HS-27A (cell line): ENCODE measurements at regions not wholly inside any gene's neighbourhood (a gene's known extent, or its start where the extent isn't known, plus 50 kb on each side); places are given as distances from the start of the nearest gene placed in this dataset.
"Not testable (repeated sequence)": the region's sequence is repeated elsewhere in the genome, so short reads cannot be mapped to it uniquely, and the experiment has no call there.

Experiments
- DNase-seq: peaks from one replicate; pipeline ENCODE4 v3.0.0-alpha.2; 2012; ENCODE audit warnings: low read depth, missing footprints

DNA sequence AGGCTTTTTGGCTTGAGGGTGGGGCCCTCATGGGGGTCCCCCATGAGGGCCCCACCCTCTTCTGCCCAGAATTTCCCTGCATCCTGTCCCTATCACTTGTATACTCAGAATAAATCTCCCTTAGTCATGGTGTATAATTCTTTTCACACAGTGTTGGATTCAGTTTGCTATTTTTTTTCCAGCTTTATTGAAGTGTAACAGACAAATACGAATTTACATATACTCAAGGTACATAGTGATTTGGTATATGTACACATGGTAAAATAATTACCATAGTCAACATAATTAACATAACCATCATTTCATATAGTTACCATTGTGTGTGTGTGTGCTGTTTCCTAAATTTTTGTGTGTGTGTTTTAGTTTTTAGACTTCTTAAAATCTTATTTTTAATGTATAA is 289.4 kb downstream of the CNTNAP3B start:
- not testable (repeated sequence) for DNase-seq

DNA sequence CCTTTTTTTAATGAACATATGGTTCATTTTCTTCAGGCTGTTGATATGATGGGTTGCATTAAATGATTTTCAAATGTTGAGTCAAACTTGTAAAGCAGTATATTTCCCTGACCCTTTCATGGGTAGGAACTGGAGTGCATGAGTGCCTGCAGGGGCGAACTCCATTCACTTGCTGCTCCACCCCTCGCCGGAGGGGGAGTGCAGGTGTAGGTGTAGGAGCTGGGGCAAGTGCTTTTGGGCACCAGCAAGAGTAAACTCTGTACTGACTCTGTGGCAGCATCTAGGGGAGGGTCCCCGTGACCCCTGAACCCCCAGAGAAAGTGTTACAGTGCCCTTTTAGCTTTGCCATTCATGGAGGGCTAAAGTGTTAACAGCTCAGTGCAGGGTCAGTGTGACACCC is 290.3 kb downstream of the CNTNAP3B start:
- DNase-seq: not testable (repeated sequence)

DNA sequence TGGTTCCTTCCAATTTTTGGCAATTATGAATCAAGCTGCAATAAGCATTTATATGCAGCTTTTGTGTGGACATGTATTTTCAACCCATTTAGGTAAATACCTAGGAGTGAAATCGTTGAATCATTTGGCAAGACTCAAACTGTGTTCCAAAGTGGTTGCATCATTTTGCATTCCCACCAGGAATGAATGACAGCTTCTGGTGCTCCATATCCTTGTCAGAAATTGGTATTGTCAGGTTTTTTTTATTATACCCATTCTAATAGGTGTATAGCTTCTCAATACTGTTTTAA is 290.7 kb downstream of the CNTNAP3B start:
- not testable (repeated sequence) for DNase-seq

DNA sequence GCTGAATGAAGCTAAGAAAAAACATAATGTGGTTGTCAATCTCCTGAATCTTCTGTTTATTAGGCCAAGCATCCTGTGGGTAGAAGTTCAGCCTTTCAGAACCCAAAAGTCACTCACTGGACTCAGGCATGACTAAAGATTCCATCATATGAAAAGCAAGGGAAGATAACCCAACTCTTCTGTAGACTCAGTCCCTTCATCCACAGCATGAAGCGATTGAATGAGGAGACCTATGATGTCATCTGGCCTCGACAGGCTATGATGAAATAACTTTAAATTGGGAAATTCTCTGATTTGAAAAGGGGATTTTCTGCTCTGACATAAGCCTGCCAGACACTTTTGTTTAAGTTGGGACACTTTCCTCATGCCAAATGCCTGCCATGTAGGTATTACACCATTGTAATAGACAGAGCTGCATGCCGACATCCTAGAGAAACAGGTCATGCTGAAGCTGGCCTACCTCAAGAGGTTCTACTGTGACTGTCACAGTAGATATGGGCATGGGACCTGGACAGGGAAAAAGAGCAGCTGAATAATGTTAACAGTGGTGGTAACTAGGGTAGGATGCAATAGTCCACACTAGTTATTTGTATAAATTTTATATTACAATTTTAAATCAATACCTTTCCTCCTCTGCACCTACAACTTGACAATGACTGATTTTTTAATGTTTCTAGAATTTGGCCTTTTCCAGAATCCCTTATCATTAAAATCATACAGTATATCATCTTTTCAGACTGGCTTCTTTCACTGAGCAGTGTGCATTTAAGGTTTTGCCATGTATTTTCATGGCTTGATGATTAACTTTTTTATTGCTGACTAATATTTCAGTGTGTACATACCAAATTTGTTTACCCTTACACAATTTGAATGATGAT is 291.3 kb downstream of the CNTNAP3B start:
- DNase-seq: not testable (repeated sequence)

DNA sequence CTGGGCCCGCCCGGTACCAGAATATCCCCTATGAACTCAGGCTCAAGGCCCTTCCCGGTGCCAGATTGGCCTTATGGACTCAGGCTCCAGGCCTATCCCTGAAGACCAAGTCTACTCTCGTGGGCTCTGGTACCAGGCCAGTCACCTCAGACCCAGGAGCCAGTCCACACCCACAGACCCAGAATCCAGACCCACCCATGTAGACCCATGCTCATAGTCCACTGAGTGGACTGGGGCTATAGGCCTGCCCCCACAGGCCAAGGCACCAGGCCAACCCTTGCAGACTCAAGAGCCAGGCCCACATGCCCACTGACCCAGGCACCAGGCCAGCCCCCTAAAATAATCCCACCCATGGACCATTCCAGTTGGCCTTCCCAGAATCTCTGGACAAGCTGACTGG is 296.1 kb downstream of the CNTNAP3B start:
- DNase-seq: not testable (repeated sequence)

DNA sequence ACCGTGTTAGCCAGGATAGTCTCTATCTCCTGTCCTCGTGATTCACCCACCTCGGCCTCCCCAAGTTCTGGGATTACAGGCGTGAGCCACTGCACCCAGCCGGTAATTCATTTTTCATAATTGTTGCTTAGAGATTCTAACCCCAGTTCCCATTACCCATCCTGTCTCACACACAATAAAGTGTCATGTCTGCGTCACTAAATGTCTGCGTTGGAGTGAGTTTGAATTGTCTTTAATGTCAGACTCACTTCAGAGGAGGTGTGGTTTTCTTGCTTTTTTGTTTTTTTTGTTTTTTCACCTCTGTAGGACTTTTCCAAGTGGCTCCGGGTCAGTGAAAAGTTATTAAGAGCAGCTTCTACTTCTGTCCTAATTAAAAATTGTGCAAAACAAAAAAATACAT is 304.5 kb downstream of the CNTNAP3B start:
- not testable (repeated sequence) for DNase-seq

DNA sequence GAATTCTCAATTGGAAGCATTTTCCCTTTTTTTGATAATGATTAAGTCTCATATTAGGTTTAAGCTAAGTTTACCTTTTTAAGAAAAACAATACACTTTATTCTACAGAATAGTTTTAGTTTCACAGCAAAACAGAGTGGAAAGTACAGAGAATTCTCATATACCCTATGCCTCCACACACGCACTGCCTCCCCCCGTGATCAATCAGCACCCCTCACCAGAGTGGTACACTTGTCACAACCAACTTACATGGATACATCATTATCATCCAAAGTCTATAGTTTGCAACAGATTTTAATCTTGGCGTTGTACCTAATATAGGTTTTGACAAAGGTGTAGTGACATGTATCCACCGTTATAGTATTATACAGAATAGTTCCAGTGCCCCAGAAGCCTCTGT is 326.5 kb downstream of the CNTNAP3B start:
- not testable (repeated sequence) for DNase-seq

DNA sequence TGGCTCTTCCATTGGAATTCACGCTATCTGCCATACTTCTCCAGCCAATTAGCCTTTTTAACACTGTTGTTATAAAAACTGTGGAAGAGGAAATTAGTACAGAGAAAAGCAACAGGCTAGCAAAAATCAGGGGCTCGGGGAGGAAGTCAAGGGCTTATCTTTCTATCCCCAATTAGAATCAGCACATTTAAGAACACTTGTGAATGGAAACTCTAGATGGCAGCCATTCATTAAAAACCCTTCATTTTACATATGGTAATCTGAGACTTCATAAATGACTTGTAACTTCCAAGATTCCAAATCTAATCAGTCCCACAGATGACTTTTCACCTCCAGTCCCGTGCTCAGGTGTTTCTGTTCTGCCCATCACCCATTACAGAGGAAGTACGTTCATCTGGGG is 330.5 kb downstream of the CNTNAP3B start:
- DNase-seq: peak; percentile 27

DNA sequence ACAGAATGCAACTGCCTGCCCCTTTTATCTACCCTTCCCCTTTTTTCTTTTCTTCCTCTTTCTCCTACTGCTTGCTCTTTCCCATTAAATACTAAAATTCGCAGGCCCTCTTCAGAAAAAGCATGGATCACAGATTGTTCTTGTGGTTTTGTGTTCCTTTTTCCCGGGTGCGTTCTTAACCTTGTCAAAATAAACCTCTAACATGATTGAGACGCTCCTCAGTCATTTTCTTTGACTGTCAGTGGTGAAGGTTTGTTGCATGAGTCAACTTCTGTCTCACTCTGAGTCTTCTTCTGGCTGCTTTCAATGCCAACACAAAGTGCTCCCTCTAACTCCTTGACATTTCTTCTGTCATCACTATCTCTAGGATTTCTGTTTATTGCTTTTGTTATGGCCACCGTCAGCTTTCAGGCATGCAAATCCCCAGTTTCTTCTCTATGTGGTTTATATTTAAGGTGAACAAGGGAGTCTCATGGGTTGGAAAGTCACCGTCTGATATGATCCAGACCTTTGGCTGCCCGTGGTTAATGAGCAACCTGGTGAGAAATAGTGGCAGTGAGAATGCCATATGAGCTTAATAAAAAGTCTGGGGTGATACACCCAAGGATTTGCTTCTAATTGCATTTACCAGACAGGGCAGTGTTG is 338.4 kb downstream of the CNTNAP3B start:
- peak; percentile 14 for DNase-seq

DNA sequence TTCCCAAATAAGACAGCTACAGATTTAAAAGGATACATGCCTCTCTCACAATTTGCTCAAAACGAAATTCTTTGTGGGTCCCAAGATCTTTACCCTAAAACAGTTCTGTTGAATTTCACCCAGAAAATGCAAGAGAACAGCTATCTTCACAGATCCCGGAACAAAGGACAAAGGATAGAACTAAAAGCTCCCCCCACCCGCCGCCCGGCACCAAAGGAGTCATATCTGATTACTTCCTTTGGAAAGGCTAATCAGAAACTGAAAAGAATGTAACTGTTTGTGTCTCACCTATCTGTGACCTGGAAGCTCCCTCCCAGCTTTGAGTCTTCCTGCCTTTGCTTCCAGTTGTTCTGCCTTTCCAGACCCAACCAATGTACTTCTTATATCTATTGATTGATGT is 339.2 kb downstream of the CNTNAP3B start:
- DNase-seq: not testable (repeated sequence)

DNA sequence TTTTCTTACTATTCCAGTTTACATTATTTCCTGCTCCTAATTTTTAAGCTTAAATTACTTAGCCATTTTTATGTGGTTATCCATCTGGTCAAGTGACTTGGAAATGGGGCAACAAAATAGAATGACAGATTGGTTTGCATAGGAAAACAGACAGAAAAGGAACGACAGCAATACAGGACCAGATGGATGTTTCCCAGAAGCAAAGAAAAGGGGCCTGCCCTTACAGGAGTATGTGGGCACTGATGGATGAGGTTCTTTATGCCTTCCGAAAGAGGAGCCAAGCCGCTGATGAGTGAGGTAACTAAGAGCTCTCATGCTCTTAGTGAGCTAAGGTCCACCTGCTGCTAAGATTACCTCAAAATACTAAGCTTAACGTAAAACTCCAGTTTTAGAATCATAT is 339.8 kb downstream of the CNTNAP3B start:
- DNase-seq: not testable (repeated sequence)

DNA sequence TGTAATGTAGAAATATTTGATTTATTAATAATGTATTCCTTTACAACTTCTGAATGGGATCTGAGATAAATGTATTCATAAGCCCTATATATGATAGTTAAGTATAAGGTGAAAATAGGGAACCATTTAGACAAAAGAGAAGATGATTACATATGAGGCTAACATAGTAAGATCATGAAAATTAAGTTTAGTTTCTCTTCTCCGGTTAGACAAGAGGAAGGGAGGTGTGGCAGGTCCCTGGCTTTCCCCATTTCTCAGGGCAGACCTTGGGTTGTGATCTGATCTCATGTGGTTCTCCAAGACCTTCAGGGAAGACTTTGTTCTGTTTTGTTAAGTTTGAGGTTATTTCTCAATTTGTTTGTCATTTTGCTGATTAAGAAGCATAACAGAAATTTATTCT is 341.3 kb downstream of the CNTNAP3B start:
- DNase-seq: not testable (repeated sequence)

DNA sequence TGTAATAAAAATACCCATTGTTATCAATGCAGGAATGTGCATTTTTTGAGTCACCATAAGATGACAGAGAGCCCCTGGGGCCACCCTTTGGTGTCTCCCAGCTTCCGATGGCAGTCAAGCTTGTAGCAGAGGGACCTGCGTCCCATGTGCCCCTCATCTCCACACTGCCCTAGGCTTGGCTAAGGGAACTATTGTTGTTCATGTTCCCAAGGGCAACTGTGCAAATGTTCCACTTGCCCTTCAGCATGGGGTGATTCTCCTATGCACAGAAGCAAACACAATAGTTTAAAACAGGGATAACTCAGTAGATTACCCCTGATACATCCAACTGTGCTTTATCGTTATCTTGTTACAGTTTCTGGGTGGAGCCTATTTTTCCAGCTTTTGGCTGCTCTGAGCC is 342.0 kb downstream of the CNTNAP3B start:
- not testable (repeated sequence) for DNase-seq

DNA sequence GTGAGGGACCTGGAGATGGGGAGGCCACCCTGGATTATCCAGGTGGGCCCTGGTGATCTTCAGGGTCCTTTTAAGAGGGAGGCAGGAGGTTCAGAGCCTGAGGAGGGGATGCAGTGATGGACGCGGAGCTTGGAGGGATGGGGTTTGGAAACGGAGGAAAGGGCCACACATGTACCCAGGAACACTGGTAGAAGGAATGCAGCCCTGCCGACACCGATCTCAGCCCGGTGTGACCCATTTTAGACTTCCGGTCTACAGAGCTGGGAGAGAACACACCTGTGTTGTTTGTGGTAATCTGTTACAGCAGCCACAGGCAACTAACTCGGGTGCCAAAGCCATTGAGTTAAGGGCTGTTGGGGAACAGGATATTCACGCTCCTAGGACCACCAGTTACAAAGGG is 345.2 kb downstream of the CNTNAP3B start:
- not testable (repeated sequence) for DNase-seq

DNA sequence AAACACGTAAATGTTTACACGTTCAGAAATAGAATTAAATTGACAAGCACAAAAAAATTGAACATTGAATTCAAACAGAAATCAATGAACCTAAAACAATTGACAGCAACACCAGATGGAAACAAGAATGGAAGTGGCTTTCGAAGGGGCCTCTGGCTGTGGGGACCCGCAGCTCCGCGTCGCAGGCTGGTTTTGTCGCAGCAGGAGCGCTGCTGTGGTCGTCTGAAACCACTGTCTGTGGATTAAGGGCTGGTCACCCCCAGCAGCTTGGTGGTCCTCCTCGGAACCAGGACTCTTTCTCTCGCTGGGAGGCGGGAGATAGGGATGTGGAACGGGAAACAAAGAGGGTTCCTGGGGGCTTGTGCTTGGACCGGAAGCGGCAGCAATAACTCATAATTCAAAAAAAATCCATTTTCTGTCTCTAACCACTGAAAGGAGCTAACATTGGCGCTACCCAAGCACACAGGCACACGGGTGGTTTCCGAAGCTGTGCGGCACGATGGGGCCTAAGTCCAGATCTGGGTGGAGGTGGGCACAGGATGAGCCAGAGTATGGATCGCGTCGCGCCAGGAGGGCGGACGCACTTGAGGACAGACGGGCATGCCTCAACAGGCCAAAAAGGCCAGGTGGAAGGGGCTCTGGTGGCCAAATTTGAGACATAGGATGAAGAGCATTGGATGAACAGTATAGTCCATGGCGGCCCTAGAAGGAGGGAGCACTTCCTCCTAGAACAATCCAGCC is 346.0 kb downstream of the CNTNAP3B start:
- DNase-seq: not testable (repeated sequence)

DNA sequence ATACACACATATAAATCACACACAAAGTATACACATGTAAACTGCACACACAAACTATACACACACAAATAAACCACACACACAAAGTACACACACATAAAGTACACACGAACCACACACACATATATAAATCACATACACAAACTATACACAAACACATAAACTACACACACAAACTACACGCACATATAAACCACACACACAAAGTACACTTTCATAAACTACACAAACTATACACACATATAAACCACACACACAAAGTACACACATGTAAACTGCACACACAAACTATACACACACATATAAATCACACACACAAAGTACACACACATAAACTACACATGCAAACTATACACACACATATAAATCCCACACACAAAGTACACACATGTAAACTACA is 347.3 kb downstream of the CNTNAP3B start:
- DNase-seq: not testable (repeated sequence)

DNA sequence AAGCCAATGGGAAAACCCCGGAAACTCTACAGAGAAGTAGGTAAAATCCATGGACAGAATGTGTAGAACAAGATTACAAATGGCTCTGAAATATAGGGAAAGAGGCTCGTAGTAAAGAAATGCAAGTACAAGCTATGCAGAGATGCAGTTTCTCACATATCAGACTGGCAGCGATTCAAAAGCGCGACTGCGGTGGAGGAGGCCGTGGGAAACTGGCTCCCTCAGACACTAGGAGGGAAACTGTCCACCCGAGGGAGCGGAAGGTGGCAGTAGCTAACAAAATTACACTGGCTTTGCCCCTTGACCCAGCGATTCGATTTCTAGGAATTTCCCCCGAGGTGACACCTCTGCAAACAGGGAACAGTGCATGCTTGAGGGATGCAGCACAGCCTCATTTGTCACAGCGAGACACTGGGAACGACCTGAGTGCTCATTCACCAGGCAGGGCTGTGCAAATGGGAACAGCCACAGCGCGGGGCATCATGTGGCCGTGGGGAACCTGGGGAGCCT is 349.3 kb downstream of the CNTNAP3B start:
- not testable (repeated sequence) for DNase-seq

DNA sequence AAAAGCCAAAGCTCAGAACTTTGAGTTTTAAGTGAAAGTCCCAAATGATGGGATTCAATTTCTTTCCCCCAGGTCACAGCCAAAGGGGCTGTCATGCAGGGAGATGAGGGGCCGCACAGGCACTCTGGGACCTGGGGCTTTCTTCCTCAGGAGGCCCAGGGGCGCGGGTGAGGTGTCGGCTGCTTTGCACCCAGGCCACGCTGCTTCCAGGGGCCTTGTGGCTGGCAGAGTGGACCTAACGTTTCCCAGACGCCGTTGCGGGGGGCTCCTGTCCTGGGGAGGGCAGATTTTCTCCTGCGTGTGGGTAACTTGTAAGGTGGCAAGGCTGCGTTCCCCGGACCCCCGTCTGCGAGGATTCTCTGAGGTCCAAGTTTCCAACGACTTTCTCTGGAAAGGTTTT is 350.0 kb downstream of the CNTNAP3B start:
- not testable (repeated sequence) for DNase-seq

DNA sequence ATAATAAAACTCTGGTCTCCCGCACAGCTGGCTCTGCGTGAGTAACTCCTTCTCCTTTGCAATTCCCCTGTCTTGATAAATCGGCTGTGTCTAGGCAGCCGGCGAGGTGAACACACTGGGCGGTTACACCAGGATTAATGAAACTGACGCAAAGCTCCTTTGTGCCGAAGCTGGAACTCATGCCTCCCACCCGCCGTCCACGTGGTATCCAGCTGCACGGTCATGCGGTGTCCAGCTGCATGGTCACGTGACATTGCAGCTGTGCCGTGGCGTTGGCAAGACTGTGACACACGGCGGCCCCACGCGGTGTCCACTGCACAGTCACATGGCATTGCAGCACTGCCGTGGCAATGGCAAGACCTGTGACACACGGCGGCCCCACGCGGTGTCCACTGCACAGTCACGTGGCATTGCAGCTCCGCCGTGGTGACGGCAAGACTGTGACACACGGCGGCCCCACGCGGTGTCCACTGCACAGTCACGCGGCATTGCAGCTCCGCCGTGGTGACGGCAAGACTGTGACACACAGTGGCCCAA is 350.6 kb downstream of the CNTNAP3B start:
- DNase-seq: not testable (repeated sequence)

DNA sequence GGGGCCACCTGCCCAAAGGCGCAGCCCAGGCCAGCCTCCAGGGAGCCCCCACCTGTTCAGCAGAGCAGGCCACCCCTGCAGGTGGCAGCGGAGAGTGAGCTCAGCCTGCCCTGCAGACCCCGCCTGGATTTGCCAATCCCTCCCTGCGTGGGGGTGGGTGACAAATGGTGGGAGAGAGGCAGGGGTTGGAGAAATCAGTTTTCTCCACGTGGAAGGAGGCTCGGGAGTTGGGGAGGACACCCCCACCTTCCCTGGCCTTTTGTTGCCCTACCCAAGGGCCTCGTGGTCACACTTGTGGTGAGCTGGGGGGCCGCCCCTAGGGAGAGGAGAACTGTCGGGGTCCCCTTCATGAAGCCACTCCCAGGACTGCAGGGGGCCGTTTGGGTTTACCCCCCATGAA is 351.7 kb downstream of the CNTNAP3B start:
- DNase-seq: not testable (repeated sequence)

DNA sequence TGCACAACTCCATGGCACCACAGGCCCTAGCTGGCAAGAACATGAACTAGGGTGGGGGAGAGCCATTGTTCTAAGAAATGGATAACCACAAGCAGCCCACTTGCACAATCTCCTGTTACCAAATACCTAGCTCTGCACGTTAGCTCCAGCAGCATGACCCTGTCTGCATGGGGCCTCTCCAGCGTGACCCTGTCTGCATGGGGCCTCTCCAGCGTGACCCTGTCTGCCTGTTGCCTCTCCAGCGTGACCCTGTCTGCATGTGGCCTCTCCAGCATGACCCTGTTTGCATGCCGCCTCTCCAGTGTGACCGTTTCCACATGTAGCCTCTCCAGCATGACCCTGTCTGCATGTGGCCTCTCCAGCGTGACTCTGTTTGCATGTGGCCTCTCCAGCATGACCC is 356.7 kb downstream of the CNTNAP3B start:
- DNase-seq: not testable (repeated sequence)

DNA sequence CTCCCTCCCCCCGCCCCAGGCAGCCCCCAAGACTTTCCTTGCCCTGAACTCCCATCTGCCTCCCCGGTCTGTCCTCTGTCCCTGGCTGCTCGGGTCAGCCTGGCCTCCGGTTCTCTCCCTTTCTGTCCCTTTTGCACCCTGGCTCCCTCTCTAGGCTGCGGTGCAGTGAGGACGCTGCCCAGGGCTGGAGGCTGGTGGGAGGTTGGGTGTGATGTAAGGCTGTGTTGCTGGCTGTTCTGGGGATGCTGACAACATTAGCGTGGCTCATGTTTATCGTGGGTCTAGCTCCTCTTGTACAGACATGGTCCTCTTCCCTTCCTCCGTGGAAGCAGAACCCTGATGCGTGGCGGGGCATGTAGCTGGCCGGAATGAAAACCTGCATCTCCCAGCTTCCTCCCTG is 357.5 kb downstream of the CNTNAP3B start:
- DNase-seq: not testable (repeated sequence)
